SK-N-MC (cell line): ENCODE measurements at regions not wholly inside any gene's neighbourhood (a gene's known extent, or its start where the extent isn't known, plus 50 kb on each side); places are given as distances from the start of the nearest gene placed in this dataset.

Source experiments
- EZH2 ChIP-seq: fragments of 200-600 bp; sonication (generic); IDR thresholded peaks from one replicate; pipeline ENCODE4 v1.6.1; 2017; ENCODE audit warnings: antibody characterized with exemption
- FOXP2 ChIP-seq: optimal IDR thresholded peaks from 2 replicates; pipeline ENCODE3; 2011; ENCODE audit warnings: mild to moderate bottlenecking, moderate library complexity; ENCODE audit not compliant: insufficient read depth; ENCODE audit errors: extremely low read length, control extremely low read depth
- POLR2AphosphoS5 ChIP-seq: IDR thresholded peaks from 2 replicates; pipeline ENCODE4 v1.6.1; 2012; ENCODE audit warnings: mild to moderate bottlenecking, low read depth, low read length, borderline replicate concordance

DNA sequence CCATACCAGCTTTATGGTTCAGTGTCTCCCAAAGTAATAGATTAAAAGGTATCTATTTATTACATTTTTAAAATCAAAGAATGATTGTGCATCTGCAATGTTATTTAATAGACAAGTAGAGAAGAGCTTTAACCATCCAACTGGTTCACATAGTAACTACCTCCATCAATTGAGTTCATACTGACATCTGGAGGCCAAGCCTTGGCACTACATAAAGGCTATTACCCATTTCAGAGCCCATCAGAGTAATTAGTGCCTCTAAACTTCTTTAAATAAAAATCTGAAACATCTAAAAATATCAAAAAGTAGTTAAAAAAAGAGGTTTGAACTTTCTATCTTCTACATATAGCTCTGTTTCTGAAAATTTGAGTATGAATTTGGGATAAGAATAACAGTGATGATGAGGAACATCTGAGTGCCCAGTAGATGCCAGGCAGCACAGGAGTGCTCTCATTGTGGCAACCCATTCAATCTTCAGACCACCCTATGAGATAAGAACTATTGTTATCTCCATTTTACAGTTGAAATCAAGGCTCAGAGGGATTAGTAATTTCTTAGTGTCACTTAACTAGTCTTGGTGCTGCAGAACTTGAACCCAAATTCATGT, 132.9 kb upstream of the DAAM1 start:
- TF ChIP-seq EZH2: no peak
- TF ChIP-seq POLR2AphosphoS5: no peak
- no peak for TF ChIP-seq FOXP2
